HG03135 (cell line): ENCODE measurements at regions not wholly inside any gene's neighbourhood (a gene's known extent, or its start where the extent isn't known, plus 50 kb on each side); places are given as distances from the start of the nearest gene placed in this dataset.
"Not testable (repeated sequence)": the region's sequence is repeated elsewhere in the genome, so short reads cannot be mapped to it uniquely, and the experiment has no call there.

Experiments
- ATAC-seq: cut with Tn5 transposase; IDR thresholded peaks from one replicate; pipeline ENCODE4 v1.9.1; 2021; ENCODE audit warnings: mild to moderate bottlenecking, moderate library complexity; ENCODE audit not compliant: unreplicated experiment

DNA sequence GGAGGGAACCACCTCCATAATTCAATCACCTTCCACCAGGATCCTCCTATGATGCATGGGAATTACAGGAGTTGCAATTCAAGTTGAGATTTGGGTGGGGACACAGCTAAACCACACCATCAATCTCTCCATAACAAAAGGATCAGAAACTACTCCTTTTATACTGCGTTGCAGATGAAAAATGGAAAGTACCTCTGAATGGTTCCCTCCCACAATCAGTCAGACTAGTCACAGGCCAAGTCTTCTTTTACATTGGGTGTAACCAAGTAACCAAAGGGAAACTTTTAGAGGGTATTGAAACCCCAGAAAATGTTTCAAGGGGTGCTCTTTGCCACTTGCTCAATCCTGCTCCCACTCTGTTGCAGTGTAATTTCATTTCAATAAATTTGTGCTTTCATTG is 504.3 kb upstream of the CNTN3 start:
- ATAC-seq = no peak

- ATAC-seq = no peak
Measured at GRCh38 chr3:75126556-75126955, 512.1 kb upstream of the CNTN3 start.

DNA sequence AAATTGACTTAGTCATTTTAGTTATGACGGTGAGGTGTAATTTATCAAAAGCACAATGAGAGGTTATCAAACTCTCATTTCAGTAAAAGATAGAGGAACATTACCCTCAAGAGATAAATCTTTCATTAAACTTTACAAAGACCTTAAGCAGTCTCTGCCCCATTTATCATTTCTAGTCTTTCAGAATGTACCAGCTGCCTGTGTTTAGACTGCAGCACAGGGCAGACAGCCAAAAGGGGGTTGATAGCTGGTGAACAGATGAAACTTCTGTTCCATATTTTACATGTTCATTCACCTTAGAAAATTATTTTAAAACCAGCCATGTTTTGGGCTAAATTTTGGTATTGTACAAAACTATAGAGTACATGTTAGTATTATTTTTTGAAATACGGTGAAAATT is 514.6 kb upstream of the CNTN3 start:
- no peak for ATAC-seq

- ATAC-seq = no peak
Measured at GRCh38 chr3:75136100-75136897, 521.8 kb upstream of the CNTN3 start.

DNA sequence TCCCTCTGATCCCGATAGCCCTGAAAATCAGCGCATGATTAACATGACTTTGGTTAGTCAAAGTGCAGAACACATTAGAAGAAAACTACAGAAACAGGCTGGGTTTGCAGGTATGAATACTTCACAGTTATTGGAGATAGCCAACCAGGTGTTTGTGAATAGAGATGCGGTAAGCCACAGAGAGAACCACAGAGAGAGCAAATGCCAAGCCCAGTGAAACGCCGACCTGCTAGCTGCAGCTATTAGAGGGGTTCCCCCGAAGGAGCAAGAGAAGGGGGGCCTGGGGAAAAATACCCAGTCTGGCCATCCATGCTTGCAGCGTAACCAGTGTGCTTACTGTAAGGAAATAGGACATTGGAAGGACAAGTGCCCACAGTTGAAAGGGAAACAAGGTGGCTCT is 523.9 kb upstream of the CNTN3 start:
- no peak for ATAC-seq

GRCh38 chr3:75140904-75141615 is 523.1 kb upstream of the FRG2C start:
- ATAC-seq = no peak

DNA sequence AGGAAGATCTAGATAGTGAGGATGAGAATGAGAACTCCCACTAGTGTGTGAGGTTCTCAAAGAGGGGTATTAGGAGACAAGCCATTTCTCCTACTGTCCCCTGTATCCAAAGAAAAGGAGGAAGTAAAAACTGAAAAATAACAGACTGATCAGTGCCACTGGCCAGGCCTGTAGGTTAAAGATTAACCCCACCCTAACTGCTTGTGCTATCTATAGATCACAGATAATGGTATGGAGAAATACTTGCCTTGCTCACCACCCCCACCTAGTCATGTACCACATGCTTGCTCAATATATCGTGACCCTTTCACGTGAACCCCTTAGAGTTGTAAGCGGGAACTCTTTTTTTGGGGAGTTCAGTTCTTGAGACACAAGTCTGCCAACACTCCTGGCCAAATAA is 519.7 kb upstream of the FRG2C start:
- no peak for ATAC-seq

DNA sequence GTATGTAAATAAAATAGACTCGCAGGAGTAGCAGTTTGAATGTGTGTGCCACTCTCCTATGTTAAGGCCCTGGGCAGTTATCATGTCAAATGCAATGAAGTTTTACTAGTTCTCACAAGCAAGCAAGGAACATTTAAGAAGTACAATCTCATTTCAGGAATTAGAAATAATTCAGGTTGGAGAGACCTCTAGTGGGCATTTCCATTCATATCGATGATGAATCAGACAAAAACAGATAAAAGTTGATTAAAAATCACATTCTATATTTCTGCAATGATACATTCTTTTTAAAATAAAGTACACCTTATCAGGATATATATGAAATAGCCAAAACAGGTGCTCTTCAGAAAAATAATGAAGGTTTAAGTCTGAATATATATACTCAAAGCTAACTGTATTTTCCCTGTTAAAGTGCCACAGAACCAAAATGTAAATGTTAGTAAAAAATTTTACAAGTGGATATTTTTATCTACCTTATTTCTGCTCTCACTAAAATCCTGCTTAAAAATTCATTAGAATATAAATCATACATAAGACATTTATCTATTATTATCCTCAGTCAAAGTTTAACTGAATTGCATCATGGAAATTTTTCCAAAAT is 492.4 kb upstream of the FRG2C start:
- no peak for ATAC-seq

- ATAC-seq = peak; percentile 61
Measured at GRCh38 chr3:75176937-75177336, 487.2 kb upstream of the FRG2C start.

- peak; percentile 47 for ATAC-seq
Measured at GRCh38 chr3:75180235-75180944, 483.7 kb upstream of the FRG2C start.

- no peak for ATAC-seq
Measured at GRCh38 chr3:75180945-75181298, 483.2 kb upstream of the FRG2C start.

GRCh38 chr3:75188962-75189361 is 475.2 kb upstream of the FRG2C start:
- ATAC-seq = no peak

DNA sequence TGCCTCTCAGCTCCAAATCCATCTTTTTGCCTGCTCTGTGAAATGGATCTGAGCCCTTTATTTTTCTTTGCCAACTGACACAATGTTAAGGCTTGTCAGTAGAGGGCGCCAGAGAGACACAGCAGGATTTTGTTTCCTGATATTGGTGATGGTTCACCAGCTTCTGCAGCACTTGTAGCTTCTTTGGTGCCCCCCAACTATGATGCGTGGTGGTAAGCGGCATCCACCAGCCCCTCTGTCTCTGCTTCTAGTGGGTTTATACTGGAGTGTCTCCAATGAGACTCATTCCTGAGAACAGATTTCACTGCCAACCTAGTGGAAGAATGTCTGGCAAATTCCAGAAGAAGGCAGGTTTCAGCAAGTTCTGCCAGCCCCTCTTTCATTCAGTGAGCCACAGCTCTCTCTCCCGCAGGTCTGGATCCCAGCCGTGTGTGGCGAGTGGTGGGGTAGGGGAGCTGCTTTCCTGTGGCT is 471.9 kb upstream of the FRG2C start:
- peak; percentile 82 for ATAC-seq

DNA sequence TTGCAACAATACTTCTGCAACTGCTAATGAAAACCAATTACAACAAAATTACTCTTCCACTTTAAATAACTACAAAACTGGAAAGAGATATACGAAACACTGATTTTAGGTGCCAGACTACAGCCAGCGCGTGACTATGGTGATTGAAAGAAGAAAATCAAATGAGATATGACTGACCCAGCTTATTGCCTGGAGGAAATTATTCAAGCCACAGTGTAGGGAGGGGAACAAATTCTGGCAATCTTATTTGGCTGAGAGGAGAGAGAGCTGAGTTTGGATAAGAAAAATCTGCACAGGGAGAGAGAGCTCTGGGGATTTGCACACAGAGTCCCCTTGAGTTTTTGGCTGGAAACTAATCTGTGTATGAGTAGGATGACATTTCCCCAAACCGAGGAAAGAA is 470.3 kb upstream of the FRG2C start:
- ATAC-seq = no peak

GRCh38 chr3:75214332-75214731 is 449.8 kb upstream of the FRG2C start:
- not testable (repeated sequence) for ATAC-seq

- ATAC-seq = no peak
Measured at GRCh38 chr3:75218577-75218976, 445.6 kb upstream of the FRG2C start.

- ATAC-seq = no peak
Measured at GRCh38 chr3:75220932-75221331, 443.2 kb upstream of the FRG2C start.

DNA sequence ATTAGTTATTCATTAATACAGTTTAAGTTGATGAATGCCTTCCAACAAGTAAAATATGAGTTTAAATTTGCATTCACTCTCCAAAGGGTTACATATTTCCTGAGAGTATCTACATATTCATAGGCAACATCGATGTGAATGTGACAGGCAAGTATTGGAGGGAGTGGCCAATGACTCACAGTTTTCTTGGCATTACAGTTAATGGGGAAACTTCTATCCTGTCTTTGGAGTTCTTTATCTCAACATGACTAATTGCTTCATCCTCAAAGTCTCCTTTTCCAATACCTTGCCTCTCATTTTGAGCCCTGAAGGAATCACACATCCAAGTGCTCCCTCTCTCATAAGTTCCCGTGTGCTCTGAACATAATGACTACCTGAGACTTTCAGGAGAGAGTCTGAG is 439.7 kb upstream of the FRG2C start:
- ATAC-seq = no peak

DNA sequence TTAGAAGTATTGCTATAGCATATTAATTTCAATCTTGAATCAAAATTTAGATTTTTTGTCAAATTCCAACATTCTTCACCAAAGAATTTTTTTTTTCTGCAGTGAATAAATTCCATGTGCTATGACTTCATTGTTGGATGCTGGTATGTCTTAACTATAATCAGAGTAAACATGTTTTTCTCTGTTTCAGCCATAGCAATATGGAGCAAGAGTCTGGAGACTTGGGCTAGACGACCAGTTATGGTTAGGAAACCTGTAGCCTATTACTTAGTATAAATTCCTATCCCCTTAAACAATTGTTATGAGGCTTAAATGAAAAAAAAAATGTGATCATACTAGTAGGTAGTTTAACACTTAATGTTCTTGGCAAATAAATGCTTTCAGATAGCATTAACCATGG is 431.9 kb upstream of the FRG2C start:
- no peak for ATAC-seq

DNA sequence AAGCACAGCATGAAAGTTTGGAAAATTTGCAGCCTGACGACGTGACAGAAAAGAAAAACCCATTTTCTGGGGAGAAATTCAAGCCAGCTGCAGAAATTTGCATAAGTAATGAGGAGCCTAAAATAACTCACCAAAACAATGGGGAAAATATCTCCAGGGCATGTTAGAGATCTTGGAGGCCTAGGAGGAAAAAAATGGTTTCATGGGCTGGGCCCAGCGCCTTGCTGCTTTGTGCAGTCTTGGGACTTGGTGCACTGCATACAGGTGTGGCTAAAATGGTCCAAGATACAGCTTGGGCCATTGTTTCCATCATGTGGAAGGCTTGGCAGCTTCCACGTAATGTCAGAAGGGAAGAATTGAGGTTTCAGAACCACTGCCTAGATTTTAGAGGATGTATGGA is 428.5 kb upstream of the FRG2C start:
- no peak for ATAC-seq

DNA sequence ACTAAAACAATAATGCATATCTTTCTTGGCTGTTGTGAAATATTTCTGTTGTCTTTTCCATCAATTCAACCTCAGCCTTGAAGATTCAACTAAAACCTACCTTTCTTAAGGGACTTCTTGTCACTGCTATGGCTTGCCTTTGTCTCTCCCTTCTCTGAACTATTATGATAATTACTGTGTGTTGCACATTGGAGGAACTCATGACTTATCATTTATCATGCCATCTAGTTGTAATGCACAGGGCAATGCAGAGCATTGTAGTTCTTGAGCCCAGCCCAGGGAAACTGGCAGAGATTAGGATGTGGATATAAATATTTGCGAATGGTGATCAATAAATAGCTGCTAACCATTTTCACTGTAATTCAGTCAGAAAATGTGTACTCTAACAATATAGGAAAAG is 427.1 kb upstream of the FRG2C start:
- ATAC-seq = no peak
